ENCODE measurements at regions not wholly inside any gene's neighbourhood (a gene's known extent, or its start where the extent isn't known, plus 50 kb on each side); places are given as distances from the start of the nearest gene placed in this dataset.

- POLR2A ChIA-PET = no interaction called here
- no peak for ATAC-seq
- WGBS (ENCODE audit: missing lambda C conversion rate) = 38% methylated on average over 11 of the region's 11 CpGs
Observed at GRCh38 chr16:54397190-54397835, 110.7 kb upstream of the IRX3 start.

More at GRCh38 chr16:54397190-54397835, 110.7 kb upstream of the IRX3 start:
- FAIRE-seq (no peak), DNase-seq (ENCODE audit: low read depth in 1 of 2, low spot score in 1 of 2) (no peak)
- CTCF ChIA-PET = interaction anchor here (0.6 kb wide), 1 partner anchor 37 kb away, joined by 3 read pairs; no protein-coding TSS in a partner anchor
- Histone ChIP-seq H3K4me1 (no peaks in the 10 kb centered on the region), H3K9me3 (no peaks in the 10 kb centered on the region), H3K4me3 (no peak overlapping the region), H3K27ac (no peak overlapping the region), H3K4me2 (no peak overlapping the region)
- TF ChIP-seq HEYL (CRISPR knock-in tag; IDR thresholded peaks at IDR 0.05) = no peak
- no peak for TF ChIP-seq HDAC2 (IDR thresholded peaks at IDR 0.05)
- TF ChIP-seq POLR2A (IDR thresholded peaks at IDR 0.05; ENCODE audit: low read length) = no peak
- TF ChIP-seq CTCF (IDR thresholded peaks at IDR 0.05) = no peak
- TF ChIP-seq EP300 (IDR thresholded peaks at IDR 0.05) = no peak
- no peak for TF ChIP-seq E2F6 (IDR thresholded peaks at IDR 0.05; ENCODE audit: borderline replicate concordance, low read depth)
- no peak for TF ChIP-seq MAX (IDR thresholded peaks at IDR 0.05)
- no peak for TF ChIP-seq HOXA7 (CRISPR knock-in tag; IDR thresholded peaks at IDR 0.05)
- TF ChIP-seq REST (IDR thresholded peaks at IDR 0.05) = no peak
- TF ChIP-seq HMGXB4 (CRISPR knock-in tag; IDR thresholded peaks at IDR 0.05; ENCODE audit: borderline replicate concordance) = no peak
- no peak for TF ChIP-seq ZC3H11A (IDR thresholded peaks at IDR 0.05)
- TF ChIP-seq FOSL2 (IDR thresholded peaks at IDR 0.05) = no peak
- no peak for TF ChIP-seq FOSL2 (CRISPR knock-in tag; IDR thresholded peaks at IDR 0.05)
- no peak for TF ChIP-seq KDM1A (IDR thresholded peaks at IDR 0.05; ENCODE audit: low read depth)
- no peak for TF ChIP-seq RCOR1 (IDR thresholded peaks at IDR 0.05; ENCODE audit: low read depth, low read length)
- no peak for TF ChIP-seq ZFP36 (IDR thresholded peaks at IDR 0.05; ENCODE audit: borderline replicate concordance, partially characterized antibody)
- TF ChIP-seq GATA3 (IDR thresholded peaks at IDR 0.05; ENCODE audit: borderline replicate concordance) = no peak
- no peak for TF ChIP-seq RNF2 (IDR thresholded peaks at IDR 0.05; ENCODE audit: borderline replicate concordance, low read depth)

All from A549 (cell line).